GM12878 (cell line): ENCODE measurements at regions not wholly inside any gene's neighbourhood (a gene's known extent, or its start where the extent isn't known, plus 50 kb on each side); places are given as distances from the start of the nearest gene placed in this dataset.

Experiments
- ATAC-seq: fragments of 200-7000 bp; cut with Tn5 transposase; 3 replicates; pipeline ENCODE4 v1.9.1; 2020; ENCODE audit warnings: mild to moderate bottlenecking, moderate library complexity
- BruUV-seq: library from RNA; stranded (reverse); fragments of 400-500 nt; replicated peaks from 2 replicates; lab custom pipeline; 2021; lab: Mats Ljungman, UMichigan
- CTCF ChIA-PET: fragments of 300-600 bp; sonication (Branson Sonifier 250); formaldehyde crosslinking; extraction: SDS; loops from one replicate; lab custom pipeline; 2021; ENCODE audit warnings: inconsistent platforms; lab: Yijun Ruan, JAX
- POLR2A ChIA-PET: fragments of 350-600 bp; formaldehyde crosslinking; extraction: SDS; loops from one replicate; lab custom pipeline; 2021; ENCODE audit warnings: inconsistent platforms; lab: Charles Lee
- RAD21 ChIA-PET: fragments of 300-600 bp; sonication (Branson Sonifier 250); formaldehyde crosslinking; loops from one replicate; lab custom pipeline; 2023; ENCODE audit warnings: antibody characterized with exemption; ENCODE audit not compliant: unreplicated experiment; lab: Charles Lee
- SMC1A ChIA-PET: fragments of 300-600 bp; sonication (Branson Sonifier 250); formaldehyde crosslinking; loops from one replicate; lab custom pipeline; 2023; ENCODE audit not compliant: unreplicated experiment, uncharacterized antibody; lab: Charles Lee
- DNase-seq: peaks from one replicate; pipeline ENCODE4 v3.0.0-alpha.2; 2011; ENCODE audit warnings: low read depth, low spot score
- FAIRE-seq: peaks from 3 replicates; lab custom pipeline; 2011; peaks lifted over from hg19 to GRCh38; lab: Jason Lieb, UNC
- H2AFZ ChIP-seq: 2 replicates; pipeline ENCODE4 v1.6.0; 2011; ENCODE audit warnings: low read depth, low read length, control low read depth; ENCODE audit not compliant: control insufficient read depth
- H3K27ac ChIP-seq: 2 replicates; pipeline ENCODE4 v1.5.1; 2011; ENCODE audit warnings: control low read depth; ENCODE audit not compliant: control insufficient read depth, insufficient read depth
- H3K27me3 ChIP-seq, 2 experiments: replicated peaks in 1 of 2; 2 replicates each; pipeline versions ENCODE4 v1.6.0 to v1.6.1; 2011; ENCODE audit warnings: low read length in 1 of 2; ENCODE audit not compliant: control insufficient read depth in 2 of 2, insufficient read depth in 2 of 2
- H3K36me3 ChIP-seq, 2 experiments: 2 replicates each; pipeline ENCODE4 v1.5.1; 2011; ENCODE audit warnings: low read length in 1 of 2; ENCODE audit not compliant: control insufficient read depth in 2 of 2, insufficient read depth in 2 of 2
- H3K4me1 ChIP-seq: 2 replicates; pipeline ENCODE4 v1.6.1; 2011; ENCODE audit warnings: mild to moderate bottlenecking, low read length, moderate library complexity, mixed read lengths; ENCODE audit not compliant: control insufficient read depth, insufficient read depth
- H3K4me2 ChIP-seq: 2 replicates; pipeline ENCODE4 v1.6.0; 2011; ENCODE audit warnings: control low read depth; ENCODE audit not compliant: control insufficient read depth, insufficient read depth
- H3K4me3 ChIP-seq: fragments of 200-600 bp; sonication (generic); 2 replicates; pipeline ENCODE4 v1.5.1; 2016
- H3K79me2 ChIP-seq: 2 replicates; pipeline ENCODE4 v1.6.0; 2011; ENCODE audit warnings: low read length; ENCODE audit not compliant: control insufficient read depth, insufficient read depth
- H3K9ac ChIP-seq: 2 replicates; pipeline ENCODE4 v1.8.0; 2011; ENCODE audit warnings: low read length, control low read depth, mixed read lengths; ENCODE audit not compliant: control insufficient read depth, insufficient read depth
- H3K9me3 ChIP-seq: replicated peaks from 3 replicates; pipeline ENCODE4 v1.5.1; 2011; ENCODE audit warnings: mild to moderate bottlenecking, low read length; ENCODE audit not compliant: control insufficient read depth, insufficient read depth
- H4K20me1 ChIP-seq: 2 replicates; pipeline ENCODE4 v1.6.0; 2011; ENCODE audit not compliant: control insufficient read depth, insufficient read depth
- PBX3 ChIP-seq: IDR thresholded peaks from 2 replicates; pipeline ENCODE4 v1.6.1; 2011; ENCODE audit warnings: mild to moderate bottlenecking, low read depth, low read length, moderate library complexity; ENCODE audit not compliant: insufficient replicate concordance
- ZSCAN29 ChIP-seq: fragments of 450-650 bp; IDR thresholded peaks from 2 replicates; pipeline ENCODE4 v1.6.1; 2017; ENCODE audit warnings: mild to moderate bottlenecking, moderate library complexity
- WGBS: methylation state at CpG from one replicate; pipeline ENCODE4 v1.1.6; 2016; ENCODE audit warnings: low lambda C conversion rate; ENCODE audit not compliant: insufficient replicate concordance, insufficient coverage; ENCODE audit errors: missing lambda C conversion rate; 5-methylcytosine and 5-hydroxymethylcytosine counted together
- in situ Hi-C: fragments of 300-500 bp; cut with MboI; formaldehyde crosslinking; loops from 9 replicates; pipeline ENCODE4 v1.14.3; 2018; ENCODE audit warnings: mixed read lengths
- intact Hi-C: fragments of 100-400 bp; cut with micrococcal nuclease; formaldehyde crosslinking; loops from one replicate; pipeline ENCODE4 v1.14.2; 2022; ENCODE audit not compliant: unreplicated experiment

DNA sequence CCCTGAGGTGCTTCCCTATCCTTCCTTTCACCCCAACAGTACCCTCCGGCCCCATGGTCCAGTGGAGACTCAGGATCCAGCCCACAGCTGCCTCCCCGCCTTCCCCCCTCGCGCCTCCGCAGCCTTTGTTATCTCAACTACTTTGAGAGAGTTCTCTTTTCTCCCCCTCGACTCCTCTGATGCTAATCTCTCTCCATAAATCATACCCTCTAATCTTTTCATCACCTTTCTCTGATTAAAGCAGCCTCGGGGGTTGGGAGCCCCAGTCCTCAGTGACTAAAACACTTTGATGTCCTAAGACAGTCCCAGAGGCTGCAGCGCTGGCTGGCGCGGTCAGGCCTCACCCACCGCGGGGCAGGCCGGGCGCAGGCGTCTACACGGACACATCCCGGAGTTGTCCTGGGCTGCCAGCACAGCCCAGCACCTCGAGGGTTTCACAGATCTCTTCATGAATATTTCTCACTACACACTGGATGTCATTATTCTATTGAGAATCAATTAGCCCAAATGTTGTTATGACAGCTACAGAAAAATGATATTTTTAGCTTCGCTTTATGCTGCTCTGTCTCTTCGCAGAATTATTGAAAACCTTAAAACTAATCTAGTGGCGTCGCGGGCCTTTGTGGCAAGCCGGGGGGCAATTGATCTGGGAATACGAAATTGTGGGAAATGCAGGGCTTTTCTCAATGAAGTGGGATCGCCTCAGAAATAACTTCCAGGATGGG lies 289.5 kb downstream of the RRAGC start:
- ATAC-seq, result no peak
- ChIA-PET POLR2A (interaction anchor here (1.7 kb wide), 1 partner anchor 12 kb away, joined by 4 read pairs; no protein-coding TSS in a partner anchor), SMC1A (interaction anchor here (1.1 to 1.9 kb wide), 2 partner anchors 10 to 14 kb away, joined by 3 to 6 read pairs; no protein-coding TSS in a partner anchor), CTCF (no interaction called here), RAD21 (no interaction called here)
- no peaks in the 10 kb centered on the region; a peak in 1 of 4 replicates for H3K27me3 ChIP-seq
- no peak for DNase-seq
- WGBS, result 60% methylated on average over 26 of the region's 26 CpGs
- TF ChIP-seq PBX3, result no peak
- TF ChIP-seq ZSCAN29, result 0 out of 2 replicates have a peak, but pooled peaks have one; percentile 59
- no peak overlapping the region for H3K4me3 ChIP-seq
- no TSS peak for BruUV-seq
- in situ Hi-C loops (no loop called here), intact Hi-C loops (no loop called here)
- no peak overlapping the region for H3K9ac ChIP-seq
- no peaks in the 10 kb centered on the region for H3K36me3 ChIP-seq
- no peaks in the 10 kb centered on the region for H3K4me1 ChIP-seq
- H3K27ac ChIP-seq, result no peak overlapping the region
- FAIRE-seq, result no peak
- no peaks in the 10 kb centered on the region for H3K79me2 ChIP-seq
- no peak overlapping the region for H3K4me2 ChIP-seq
- H4K20me1 ChIP-seq, result no peaks in the 10 kb centered on the region
- no peak overlapping the region for H2AFZ ChIP-seq
- H3K9me3 ChIP-seq, result no peaks in the 10 kb centered on the region
